NCI-H82 treated with DMSO at 0.1 percent for 48 hours (cell line): ENCODE measurements at regions not wholly inside any gene's neighbourhood (a gene's known extent, or its start where the extent isn't known, plus 50 kb on each side); places are given as distances from the start of the nearest gene placed in this dataset.

Source experiments
- DNase-seq: peaks from one replicate; lab custom pipeline; 2025; ENCODE audit not compliant: unreplicated experiment; lab: John Stamatoyannopoulos, UW

DNA sequence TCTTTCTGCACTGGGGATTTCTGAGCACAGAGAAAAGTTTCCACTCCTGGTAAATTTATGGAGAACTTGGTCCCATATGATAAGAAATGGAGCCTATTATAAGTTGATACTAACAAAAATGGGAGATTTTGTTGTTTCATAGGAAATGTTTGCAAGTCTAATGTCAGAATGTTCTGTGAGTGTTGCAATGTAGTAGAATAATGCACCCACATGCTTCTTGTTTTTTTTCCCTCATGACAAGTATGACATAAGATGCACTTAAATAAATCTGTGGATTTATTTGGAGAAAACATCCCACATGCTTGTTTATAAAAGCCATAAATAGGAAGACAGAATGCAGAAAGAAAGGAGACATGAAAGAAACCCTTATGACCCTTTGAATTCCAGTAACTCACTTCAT, 50.8 kb upstream of the KCNJ6 start:
- no peak for DNase-seq

DNA sequence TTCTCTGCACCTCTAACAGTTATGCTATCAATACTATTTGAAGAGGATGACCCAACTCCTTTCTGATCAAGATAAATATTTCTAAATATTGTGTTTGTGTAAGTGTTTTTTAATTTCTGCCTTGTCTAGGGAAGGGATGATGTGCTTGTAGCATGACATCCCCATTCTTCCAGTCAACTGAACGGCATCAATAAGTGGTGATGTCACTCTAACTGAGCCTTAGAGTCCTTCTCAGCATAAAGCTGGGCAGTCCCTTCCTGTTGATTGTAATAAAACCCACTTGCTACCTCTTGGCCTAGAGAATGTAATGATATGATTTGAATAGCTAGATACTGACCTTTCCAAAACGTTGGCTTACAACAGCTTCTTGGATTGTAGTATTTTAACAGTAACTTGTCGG, 52.5 kb upstream of the KCNJ6 start:
- no peak for DNase-seq

DNA sequence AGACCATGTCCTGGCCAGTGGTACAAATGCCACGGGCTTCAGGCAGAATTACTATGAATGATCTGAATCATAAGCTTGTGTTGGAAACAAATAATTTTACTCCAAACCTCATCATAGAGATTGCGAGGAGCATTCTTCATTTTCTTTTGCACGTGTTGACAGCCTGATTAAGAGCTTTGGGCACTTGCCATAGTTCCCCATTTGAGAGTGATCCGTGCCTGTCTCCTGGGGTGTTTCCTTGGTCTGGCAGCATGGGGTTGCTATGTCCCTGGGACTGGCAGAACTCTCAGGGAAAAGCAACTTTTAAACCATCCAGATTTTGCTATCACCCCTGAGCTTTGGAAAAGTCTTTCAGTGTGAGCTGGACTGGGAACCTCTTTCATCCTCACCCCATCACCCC, 54.3 kb upstream of the KCNJ6 start:
- DNase-seq, result no peak

DNA sequence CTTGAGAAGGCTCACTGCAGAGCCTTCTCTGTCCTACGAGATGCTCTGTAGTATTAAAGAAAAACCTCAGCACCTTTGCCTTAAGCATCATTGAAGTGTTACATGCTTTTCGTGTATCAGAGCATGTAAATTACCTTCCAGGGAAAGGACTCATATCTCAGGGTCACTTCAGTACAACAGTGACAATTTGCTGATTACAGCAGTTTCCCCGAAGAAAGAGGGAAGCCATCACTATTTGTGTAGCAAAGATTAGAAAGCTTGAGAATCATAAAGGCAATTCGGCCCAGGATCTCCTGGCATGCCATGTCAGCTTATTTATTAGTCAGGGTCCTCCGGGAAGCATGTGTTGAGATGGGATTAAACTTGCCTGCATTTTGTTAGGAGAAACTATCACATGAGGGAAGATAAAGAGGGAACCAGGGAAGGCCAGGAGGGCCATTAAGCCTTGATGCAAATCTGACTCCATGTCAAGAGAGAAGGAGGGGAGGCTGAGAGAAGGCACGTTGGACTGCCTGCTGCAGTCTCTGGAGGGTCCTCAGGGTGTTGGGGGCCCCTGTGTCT, 55.2 kb upstream of the KCNJ6 start:
- no peak for DNase-seq

DNA sequence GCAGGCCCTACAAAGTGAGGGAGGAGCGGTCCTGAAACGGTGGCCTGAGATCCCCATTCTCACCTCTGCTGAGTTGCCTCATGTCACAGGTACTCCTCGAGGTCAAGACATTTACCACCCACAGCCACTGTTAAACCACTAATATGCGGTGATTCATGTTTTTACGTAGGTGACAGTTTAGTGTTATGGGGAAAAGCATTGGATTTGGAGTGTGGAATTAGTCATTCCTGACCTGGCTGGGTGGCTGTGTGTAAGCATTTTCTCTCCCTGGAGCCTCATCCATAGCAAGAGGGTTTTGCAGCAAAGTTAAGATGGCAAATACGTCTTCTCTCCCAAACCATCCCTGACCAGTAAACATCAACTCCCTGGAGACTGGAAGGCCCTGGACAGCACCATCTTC, 57.8 kb upstream of the KCNJ6 start:
- DNase-seq, result no peak

DNA sequence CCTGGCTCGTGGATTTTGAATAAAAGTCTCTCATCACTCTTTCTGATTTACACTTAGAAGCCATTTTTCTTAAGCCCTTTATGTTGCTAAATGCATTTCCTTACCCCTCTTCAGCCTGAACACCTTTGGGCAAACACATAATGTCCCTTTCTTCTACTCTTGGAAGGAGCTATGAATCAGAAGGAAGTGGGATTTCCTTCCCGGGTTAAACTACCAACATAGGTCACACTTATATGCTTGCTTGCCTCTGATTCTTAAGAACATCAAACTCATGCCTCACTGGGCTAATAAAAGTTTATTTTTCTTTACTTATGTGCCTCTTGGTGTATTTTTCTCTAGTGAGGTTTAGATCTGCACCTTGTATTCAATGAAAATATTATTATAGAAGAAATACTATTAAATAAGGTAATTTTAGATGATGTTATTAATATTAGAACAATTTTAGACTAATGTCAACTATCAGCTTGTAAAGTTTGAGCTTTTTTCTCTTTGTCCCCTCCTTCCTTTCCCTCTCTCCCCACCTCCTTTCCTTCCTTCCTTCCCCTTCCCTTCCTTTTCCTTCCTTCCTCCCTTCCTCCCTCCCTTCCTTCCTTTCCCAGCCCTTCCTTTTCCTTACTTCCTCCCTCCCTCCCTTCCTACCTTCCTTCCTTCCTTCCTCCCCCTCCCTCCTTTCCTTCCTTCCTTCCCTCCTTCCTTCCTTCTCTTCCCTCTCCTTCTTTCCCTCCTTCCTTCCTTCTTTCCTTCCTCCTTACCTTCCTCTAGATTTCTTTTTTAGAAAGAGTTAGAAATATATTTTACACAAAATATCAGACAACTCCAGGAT, 66.5 kb upstream of the KCNJ6 start:
- DNase-seq, result no peak

DNA sequence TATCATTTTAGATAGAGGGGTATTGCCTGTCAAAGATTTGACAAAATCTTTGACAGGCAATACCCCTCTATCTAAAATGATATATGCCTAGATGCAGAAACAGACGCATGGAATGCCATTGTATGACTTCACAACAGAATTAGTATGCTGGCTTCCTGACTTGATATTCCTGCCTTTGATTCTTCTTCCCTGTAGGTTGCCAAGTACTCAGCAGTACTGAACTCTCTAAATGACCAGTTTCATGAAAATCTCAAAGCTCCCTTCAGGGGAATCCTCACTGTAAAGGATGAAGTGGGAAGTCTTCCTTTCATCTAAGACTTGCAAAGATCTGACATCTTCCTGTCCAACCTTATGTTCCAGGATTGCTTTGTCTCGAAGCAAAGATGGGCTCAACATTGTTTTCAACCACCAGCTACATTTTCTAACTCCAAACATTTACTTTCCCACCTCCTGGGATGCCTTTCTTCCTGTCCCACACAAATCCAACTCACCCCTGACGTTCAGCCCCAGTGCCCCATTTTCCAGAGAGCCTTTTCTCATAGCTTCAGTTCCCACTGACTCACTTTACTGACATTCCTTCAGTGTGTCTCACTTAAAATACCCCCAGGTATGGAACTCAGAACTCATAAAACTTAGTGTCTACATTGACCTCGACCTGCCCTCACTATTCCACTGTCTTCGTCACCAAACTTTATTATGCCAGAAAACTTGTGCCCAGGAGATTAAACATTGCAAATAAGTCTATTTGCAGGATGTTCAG, 67.3 kb upstream of the KCNJ6 start:
- no peak for DNase-seq

DNA sequence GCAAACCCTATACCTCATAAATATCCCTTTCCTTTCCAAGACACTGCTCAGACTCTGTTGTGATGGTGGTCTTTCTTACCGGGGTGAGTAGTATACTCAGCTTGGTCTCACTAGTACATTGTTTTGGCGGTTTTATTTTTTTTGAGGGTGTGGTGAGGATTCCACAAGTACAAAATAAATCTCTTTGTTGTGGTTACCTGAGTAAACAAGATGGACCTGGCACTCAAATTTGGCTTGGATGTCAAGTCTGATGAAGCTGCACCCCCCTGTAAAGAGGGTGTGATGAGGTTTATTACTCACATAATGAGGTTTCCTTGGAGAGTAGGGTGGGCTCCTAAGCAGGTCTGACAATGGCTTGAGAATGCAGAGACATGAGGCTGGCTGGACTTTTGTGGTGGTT, 68.2 kb upstream of the KCNJ6 start:
- DNase-seq, result no peak

DNA sequence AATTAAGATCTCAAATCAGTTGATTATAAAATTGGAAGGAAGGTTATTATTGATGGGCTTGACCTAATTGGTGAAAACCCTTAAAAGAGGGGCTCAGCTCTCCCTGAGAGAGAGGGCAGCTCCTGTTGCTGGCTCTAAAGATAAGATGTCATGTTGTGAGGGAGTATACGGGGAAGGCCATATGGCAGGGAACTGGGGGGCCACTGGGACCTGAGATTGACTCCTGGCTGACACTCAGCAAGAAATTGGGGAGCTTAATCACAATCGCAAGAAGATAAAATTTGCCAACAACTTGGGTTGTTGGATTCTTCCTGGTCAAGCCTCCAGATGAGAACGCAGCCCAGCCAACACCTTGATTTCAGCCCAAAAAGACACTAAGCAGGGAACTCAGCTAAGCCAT, 69.7 kb upstream of the KCNJ6 start:
- DNase-seq, result no peak

DNA sequence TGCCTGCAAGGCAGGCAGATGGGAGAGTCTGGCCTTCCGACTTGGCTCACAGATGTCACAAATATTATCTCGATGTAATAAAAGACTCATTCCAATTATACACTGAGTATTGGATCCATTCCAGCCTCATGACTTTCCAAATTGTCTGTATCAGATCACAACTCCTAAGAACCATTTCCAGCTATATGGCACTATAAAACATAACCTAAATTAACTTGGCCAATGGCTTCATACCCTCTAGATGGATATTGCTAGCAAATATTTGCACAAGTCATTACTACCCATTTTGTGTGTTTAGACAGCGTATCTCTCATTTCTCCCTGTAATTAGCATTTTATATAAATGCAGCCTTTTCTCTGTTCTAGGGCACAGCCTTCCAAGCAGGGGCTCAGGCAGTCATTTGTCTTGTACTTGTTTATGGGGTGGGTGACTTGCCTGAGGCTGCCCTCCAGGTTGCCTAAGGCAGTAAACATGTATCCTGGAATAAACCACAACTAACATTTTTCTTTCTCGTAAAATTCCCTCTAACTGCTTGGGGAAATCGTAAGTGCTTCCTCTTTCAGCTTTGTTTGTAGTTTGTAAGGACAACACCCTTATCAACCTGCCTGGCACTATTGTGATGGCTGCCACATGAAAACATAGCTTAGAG, 70.6 kb upstream of the KCNJ6 start:
- DNase-seq, result no peak

DNA sequence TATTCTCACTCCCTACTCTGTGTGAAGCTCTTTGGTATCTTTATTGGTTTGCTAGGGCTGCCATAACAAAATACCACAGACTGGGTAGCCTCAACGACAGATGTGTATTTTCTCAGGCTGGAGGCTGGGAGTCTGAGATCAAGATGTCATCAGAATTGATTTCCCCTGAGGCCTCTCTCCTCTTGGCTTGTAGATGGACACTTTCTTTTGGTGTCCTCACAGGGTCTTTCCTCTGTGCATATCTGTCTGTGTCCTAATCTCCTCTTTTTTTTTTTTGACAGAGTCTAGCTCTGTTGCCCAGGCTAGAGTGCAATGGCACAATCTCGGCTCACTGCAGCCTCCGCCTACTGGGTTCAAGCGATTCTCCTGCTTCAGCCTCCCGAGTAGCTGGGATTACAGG, 71.4 kb upstream of the KCNJ6 start:
- no peak for DNase-seq

DNA sequence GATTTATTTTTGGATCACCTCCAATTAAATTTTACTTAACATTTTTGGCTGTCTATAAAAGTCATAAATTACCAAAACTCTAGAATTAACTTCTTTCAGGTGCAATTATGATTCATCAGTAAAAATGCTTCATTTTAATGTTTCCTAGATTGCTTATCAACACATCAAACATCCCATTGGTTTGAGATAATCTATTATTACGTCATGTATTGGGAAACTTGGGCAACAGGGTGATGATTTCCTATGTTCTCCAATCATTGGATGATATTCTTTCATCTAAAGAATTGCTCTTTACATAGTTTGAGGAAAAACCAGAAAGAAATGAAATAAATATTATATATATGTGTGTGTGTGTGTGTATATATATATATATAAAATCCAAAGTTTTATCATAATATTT, 76.8 kb upstream of the KCNJ6 start:
- DNase-seq, result no peak

DNA sequence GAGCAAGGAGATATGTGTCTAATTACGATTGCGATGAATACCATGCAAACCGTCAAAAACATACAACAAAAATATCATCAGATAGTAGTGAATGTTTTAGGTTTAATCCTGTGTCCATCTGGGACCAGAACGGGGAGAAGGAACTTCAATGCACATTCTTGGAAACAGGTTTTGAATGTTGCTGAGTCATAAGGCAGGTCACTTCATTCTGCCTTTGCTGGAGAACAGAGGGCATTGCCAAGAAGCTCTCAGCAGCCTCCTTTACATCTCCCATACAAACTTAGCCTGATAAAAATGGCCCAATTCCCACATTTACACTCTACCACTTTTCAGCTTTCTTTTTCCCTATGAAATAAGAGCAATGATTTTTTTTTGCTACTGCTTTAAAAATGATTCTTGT, 78.0 kb upstream of the KCNJ6 start:
- DNase-seq, result no peak

DNA sequence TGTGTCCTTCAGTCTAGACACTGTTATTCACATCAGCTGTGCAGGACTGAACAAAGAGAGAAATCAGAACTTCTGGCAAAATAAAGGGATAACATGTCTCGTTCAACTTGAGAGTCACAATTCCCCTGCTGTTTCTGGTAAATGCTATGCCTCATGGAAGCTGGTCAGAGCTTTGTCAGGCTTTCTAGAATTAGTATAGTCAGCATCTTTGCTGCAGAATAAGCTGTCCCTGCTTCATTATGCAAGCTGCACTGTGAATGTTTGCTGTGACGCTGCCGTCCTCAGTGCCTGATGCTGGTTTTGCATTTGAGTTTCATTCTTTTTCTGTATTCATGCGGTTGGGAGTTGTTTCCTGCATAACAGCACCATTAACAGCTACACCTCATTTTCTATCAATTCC, 96.4 kb upstream of the KCNJ6 start:
- no peak for DNase-seq

DNA sequence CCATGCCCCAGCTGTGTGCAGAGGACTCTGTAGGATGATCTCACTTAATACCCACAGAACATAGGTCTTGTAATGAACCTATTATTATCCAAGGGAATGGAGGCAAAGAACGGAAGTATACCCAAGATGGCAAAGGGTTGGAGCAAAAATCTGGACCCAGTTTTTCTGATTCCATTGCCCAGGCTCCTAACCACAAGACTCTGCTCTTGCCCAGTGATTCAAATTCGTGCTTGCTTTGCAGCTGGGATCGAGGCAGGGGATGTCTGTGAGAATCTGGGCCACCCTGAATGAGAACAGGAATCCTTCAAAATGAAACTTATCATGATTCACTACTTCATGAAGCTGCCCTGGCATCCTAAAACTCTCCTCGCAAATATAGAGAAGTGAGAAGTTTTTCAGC, 97.5 kb upstream of the KCNJ6 start:
- no peak for DNase-seq

DNA sequence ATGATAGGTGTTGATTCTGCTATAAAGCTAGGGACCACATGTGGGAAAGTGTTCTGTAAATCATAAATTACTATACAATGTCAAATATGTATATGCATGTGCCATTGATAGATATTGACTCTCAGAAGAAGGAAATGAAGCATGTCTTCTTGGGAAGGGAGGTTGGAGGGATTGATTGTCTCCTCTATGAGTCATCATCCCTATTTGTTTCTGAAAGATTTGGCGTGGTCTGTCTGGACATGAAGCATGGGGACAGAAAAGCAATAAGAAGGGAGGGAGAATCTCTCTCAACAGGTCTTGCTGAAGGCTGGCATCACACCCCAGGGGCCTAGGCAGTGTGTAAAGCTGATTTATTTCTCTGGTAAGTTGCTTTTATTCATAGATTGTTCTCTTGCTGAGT, 98.0 kb upstream of the KCNJ6 start:
- no peak for DNase-seq

DNA sequence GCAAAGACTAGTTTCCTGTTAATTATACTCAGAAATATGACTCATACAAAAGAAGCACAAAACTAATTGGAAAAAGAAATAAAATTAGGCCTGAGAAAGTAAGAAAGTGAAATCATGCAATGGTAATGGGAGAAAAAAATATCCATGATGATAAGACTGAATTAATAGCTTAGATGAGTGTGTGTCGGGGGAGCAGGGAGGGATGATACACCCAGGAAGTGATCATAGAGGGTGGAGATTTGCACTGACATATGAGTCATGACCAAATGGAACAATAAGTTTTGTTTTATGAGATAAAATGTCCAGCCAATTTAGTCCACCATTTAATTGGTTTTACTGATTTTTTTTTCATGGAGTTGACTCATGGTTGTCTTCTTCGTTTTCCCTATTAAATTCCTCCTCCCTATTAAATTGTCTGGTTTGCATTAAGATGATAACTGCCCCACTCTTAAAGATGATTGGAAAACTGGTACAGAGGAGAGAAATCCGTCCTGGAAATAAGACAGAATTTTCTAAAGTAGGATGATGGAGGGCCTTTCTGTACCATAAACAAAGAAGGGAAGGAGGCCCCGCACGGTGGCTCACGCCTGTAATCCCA, 111.7 kb upstream of the KCNJ6 start:
- DNase-seq, result no peak

DNA sequence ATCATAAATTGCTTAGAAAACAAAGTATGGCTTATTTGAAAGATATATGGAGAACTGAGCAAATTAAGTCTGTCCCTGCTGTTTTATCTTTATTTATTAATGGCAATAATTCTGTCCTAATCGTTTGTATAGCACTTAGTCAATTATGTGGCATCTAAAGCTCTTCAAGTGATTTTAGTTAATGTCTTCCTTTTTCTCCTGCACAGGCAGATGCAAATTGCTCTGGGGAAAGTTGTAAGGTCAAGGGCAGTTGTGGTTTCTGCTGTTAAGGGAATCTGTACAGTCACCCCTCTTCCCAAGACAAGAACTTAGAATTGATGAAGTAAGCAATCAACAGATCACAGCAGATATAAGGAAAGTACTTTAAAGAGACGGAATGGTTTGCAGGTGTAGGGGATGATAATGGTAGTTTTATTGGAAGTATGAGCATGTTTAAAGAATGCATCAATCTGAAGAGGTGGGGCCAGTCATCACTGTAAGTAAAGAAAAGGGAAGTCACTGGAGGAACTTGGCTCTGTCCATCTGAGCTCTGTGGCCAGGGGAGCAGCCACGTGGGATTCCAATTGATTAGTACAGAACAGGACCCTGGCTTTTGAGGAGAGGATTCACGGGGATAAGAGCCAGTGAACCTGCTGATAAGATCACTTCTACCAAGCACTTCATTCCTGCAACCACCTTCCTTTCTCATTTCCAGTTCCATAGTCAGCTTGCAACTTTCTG, 116.0 kb upstream of the KCNJ6 start:
- DNase-seq, result no peak

DNA sequence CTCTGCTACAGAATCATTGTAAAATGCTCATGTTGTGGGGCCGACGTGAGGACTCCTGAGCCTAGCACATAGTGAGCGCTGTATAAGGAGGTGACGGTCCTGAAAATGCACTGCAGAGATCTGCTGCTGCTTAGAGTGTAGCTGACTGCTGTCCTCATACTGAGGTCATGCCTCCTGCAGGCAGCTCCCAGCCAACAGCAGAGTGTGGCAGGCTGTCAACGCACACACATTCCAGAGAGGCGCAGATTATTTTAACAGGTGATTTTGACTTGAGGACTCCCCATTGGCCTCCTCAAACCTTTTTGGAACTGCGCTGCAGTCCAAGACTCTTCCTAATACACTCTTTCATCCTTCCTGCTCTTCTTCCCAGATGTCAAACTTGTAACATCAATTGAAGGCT, 119.8 kb upstream of the KCNJ6 start:
- DNase-seq, result no peak

DNA sequence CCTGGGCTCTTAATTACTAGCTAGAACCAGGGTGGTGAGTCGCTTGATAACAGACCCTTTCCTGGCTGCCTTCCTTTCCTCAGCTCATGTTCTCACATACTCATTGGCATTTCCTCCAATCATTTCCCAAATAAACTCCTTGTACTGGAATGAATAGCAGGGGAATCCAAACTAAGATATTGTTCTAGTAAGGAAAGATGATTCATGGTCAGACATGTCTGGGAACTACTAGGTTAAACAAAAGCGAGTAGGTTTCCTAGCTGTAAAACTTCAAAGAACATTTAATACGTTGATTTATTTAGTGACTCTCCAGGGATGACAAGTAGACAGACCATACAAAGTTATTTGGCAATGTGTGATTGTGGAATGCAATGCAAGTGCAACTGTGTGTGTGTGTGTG, 121.2 kb upstream of the KCNJ6 start:
- DNase-seq, result no peak

DNA sequence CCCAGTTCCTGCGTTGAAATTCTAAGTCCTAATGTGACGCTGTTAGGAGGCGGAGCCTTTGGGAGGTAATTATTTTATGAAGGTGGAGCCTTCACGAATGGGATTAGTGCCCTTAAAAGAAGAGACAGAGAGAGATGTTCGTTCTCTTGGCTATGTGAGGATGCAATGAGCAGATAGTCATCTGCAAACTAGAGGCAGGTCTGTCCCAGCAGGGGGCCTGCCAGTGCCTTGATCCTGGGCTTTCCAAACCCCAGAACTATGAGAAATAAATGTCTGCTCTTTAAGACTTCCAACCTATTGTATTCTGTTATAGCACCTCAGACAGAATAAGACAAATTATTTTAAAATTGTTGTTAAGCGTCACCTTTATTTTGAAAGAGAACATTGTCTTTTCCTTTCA, 123.1 kb upstream of the KCNJ6 start:
- no peak for DNase-seq
